Panc1 (cell line): ENCODE measurements at regions not wholly inside any gene's neighbourhood (a gene's known extent, or its start where the extent isn't known, plus 50 kb on each side); places are given as distances from the start of the nearest gene placed in this dataset.

Source experiments
- ATAC-seq: fragments of 200-7000 bp; cut with Tn5 transposase; 2 replicates; pipeline ENCODE4 v1.9.1; 2020; ENCODE audit warnings: mild to moderate bottlenecking, moderate library complexity
- BruUV-seq: library from RNA; stranded (reverse); fragments of 400-500 nt; replicated peaks from 2 replicates; lab custom pipeline; 2021; lab: Mats Ljungman, UMichigan
- CTCF ChIA-PET: fragments of 300-600 bp; sonication (Branson Sonifier 250); formaldehyde crosslinking; loops from one replicate; lab custom pipeline; 2022; ENCODE audit warnings: antibody characterized with exemption; lab: Charles Lee
- POLR2A ChIA-PET: fragments of 300-600 bp; sonication (Branson Sonifier 250); formaldehyde crosslinking; loops from one replicate; lab custom pipeline; 2022; ENCODE audit warnings: antibody characterized with exemption; lab: Charles Lee
- DNase-seq: peaks from one replicate; pipeline ENCODE4 v3.0.0-alpha.2; 2010; ENCODE audit warnings: low read depth, low spot score
- H3K27ac ChIP-seq: 2 replicates; pipeline ENCODE4 v1.5.1; 2011; ENCODE audit warnings: mild to moderate bottlenecking, low read length, inconsistent platforms
- H3K27me3 ChIP-seq: fragments of 200-500 bp; sonication (Bioruptor generic); 2 replicates; pipeline ENCODE4 v1.6.0; 2014; ENCODE audit warnings: low read length, inconsistent platforms; ENCODE audit not compliant: control insufficient read depth, insufficient read depth
- H3K36me3 ChIP-seq: fragments of 200-500 bp; sonication (Bioruptor generic); 2 replicates; pipeline ENCODE4 v1.5.1; 2014; ENCODE audit warnings: inconsistent platforms, mild to moderate bottlenecking, low read length, moderate library complexity; ENCODE audit not compliant: control insufficient read depth, insufficient read depth
- H3K4me1 ChIP-seq: 2 replicates; pipeline ENCODE4 v1.5.1; 2011; ENCODE audit warnings: inconsistent platforms, mild to moderate bottlenecking, low read length, moderate library complexity; ENCODE audit not compliant: control insufficient read depth, insufficient read depth
- H3K4me3 ChIP-seq, 2 experiments: 2 replicates each; pipeline ENCODE4 v1.5.1; 2011 to 2012; ENCODE audit warnings: low read depth in 2 of 2, low read length in 2 of 2, mild to moderate bottlenecking in 2 of 2, inconsistent platforms in 1 of 2, moderate library complexity in 1 of 2
- H3K9me3 ChIP-seq: fragments of 200-500 bp; sonication (Bioruptor generic); 2 replicates; pipeline ENCODE4 v1.5.1; 2014; ENCODE audit warnings: low read depth, mild to moderate bottlenecking, inconsistent platforms, low read length, moderate library complexity; ENCODE audit not compliant: control insufficient read depth, insufficient read depth
- POLR2AphosphoS5 ChIP-seq: IDR thresholded peaks from 2 replicates; pipeline ENCODE4 v1.6.1; 2012; ENCODE audit warnings: mild to moderate bottlenecking, low read depth, low read length, moderate library complexity
- REST ChIP-seq, 2 experiments: IDR thresholded peaks; 2 replicates each; pipeline ENCODE4 v1.6.1; 2011 to 2012; ENCODE audit warnings: low read depth in 2 of 2, control low read depth in 1 of 2, low read length in 1 of 2, mild to moderate bottlenecking in 1 of 2, moderate library complexity in 1 of 2; ENCODE audit not compliant: insufficient read depth in 1 of 2
- SIN3A ChIP-seq: IDR thresholded peaks from 2 replicates; pipeline ENCODE4 v1.6.1; 2012; ENCODE audit warnings: low read depth, mild to moderate bottlenecking, low read length, moderate library complexity, borderline replicate concordance; ENCODE audit not compliant: insufficient read depth
- TCF7L2 ChIP-seq: IDR thresholded peaks from 2 replicates; pipeline ENCODE4 v1.6.1; 2011; ENCODE audit warnings: mild to moderate bottlenecking, low read depth, low read length, inconsistent platforms
- in situ Hi-C: cut with HindIII; loops from 2 replicates; pipeline ENCODE4 v1.10.0; 2016; ENCODE audit warnings: low sequenced_read_pairs, low pct_unique_long_range_greater_than_20kb
- intact Hi-C: fragments of 100-400 bp; cut with micrococcal nuclease; formaldehyde crosslinking; loops from one replicate; pipeline ENCODE4 v1.10.0; 2022; ENCODE audit not compliant: unreplicated experiment
- TF ChIP-seq, protein P1 (sequence below): fragments of 450-650 bp; IDR thresholded peaks from 2 replicates; pipeline ENCODE4 v1.5.1; 2017; ENCODE audit warnings: mild to moderate bottlenecking

DNA sequence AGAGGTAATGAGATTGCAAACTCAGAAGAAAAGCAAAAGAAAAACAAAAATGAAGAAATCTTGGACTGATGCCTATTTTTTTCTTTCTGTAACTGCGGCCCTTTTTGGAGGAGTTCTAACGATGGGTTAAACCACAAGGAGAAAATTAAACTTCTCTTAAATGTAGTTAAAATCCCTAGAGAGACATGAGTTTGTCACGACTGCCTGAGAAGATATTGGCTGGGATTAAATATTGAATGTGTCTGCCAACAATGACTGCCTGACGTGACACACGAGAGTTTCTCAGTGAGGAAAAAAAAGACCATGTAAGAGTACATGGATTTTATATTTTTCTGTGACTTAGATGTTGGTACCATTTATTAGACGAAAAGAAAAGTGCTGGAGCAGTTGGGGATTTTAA lies 1013.4 kb downstream of the PCDH9 start:
- intact Hi-C loops (no loop called here), in situ Hi-C loops (no loop called here)
- ATAC-seq (no peak), DNase-seq (no peak)
- no peaks in the 10 kb centered on the region for H3K36me3 ChIP-seq
- no peaks in the 10 kb centered on the region for H3K27me3 ChIP-seq
- no TSS peak for BruUV-seq
- no peak overlapping the region for H3K27ac ChIP-seq
- H3K4me1 ChIP-seq, result no peaks in the 10 kb centered on the region
- H3K4me3 ChIP-seq, result no peak overlapping the region
- CTCF ChIA-PET, result no interaction called here
- POLR2A ChIA-PET, result no interaction called here
- no peak for TF ChIP-seq TCF7L2
- TF ChIP-seq, protein P1, sequence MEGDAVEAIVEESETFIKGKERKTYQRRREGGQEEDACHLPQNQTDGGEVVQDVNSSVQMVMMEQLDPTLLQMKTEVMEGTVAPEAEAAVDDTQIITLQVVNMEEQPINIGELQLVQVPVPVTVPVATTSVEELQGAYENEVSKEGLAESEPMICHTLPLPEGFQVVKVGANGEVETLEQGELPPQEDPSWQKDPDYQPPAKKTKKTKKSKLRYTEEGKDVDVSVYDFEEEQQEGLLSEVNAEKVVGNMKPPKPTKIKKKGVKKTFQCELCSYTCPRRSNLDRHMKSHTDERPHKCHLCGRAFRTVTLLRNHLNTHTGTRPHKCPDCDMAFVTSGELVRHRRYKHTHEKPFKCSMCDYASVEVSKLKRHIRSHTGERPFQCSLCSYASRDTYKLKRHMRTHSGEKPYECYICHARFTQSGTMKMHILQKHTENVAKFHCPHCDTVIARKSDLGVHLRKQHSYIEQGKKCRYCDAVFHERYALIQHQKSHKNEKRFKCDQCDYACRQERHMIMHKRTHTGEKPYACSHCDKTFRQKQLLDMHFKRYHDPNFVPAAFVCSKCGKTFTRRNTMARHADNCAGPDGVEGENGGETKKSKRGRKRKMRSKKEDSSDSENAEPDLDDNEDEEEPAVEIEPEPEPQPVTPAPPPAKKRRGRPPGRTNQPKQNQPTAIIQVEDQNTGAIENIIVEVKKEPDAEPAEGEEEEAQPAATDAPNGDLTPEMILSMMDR, result no peak
- TF ChIP-seq SIN3A, result no peak
- no peak for TF ChIP-seq REST (IDR thresholded peaks at IDR 0.05; ENCODE audit: insufficient read depth in 1 of 2, low read depth in 2 of 2, low read length in 1 of 2)
- no peak for TF ChIP-seq POLR2AphosphoS5
- no peaks in the 10 kb centered on the region for H3K9me3 ChIP-seq

DNA sequence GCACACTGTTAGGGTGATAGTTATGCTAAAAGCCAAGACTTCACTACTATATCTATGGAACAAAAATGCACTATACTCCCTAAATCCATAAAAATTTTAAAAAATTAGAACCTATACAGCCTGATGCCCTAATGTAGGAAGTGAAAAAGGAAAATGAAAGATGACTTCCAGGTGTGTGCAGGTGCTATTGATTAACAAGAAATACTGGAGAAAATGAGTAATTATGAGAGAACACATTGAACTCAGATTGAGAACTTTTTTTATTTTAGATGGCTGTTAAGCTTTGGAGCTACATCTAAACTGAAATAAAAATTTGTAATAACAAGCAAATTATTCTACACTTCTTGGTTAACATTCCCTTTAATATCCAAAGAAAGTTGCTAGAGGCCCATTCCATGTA lies 1015.7 kb downstream of the PCDH9 start:
- no peaks in the 10 kb centered on the region for H3K4me1 ChIP-seq
- H3K27me3 ChIP-seq, result no peaks in the 10 kb centered on the region
- intact Hi-C loops (no loop called here), in situ Hi-C loops (no loop called here)
- no peaks in the 10 kb centered on the region for H3K36me3 ChIP-seq
- no TSS peak for BruUV-seq
- H3K27ac ChIP-seq, result no peak overlapping the region
- DNase-seq (no peak), ATAC-seq (no peak)
- H3K9me3 ChIP-seq, result no peaks in the 10 kb centered on the region
- POLR2A ChIA-PET, result no interaction called here
- TF ChIP-seq REST (IDR thresholded peaks at IDR 0.05; ENCODE audit: insufficient read depth in 1 of 2, low read depth in 2 of 2, low read length in 1 of 2) (no peak), SIN3A (no peak), TCF7L2 (no peak)
- CTCF ChIA-PET, result no interaction called here
- H3K4me3 ChIP-seq, result no peak overlapping the region
